Neural progenitor cell (in vitro differentiated cells): ENCODE measurements at regions not wholly inside any gene's neighbourhood (a gene's known extent, or its start where the extent isn't known, plus 50 kb on each side); places are given as distances from the start of the nearest gene placed in this dataset.

Source experiments
- DNase-seq: peaks from one replicate; pipeline ENCODE4 v3.0.0-alpha.2; 2016; ENCODE audit warnings: low spot score
- H2AFZ ChIP-seq: fragments of 200-600 bp; sonication (generic); replicated peaks from 2 replicates; pipeline ENCODE4 v1.6.1; 2016; ENCODE audit warnings: antibody characterized with exemption
- H3F3A ChIP-seq: fragments of 200-600 bp; sonication (generic); 2 replicates; pipeline ENCODE4 v1.6.1; 2016; ENCODE audit warnings: antibody characterized with exemption, low read depth
- H3K27ac ChIP-seq: fragments of 200-600 bp; sonication (generic); 2 replicates; pipeline ENCODE4 v1.5.1; 2016; ENCODE audit warnings: mild to moderate bottlenecking
- H3K27me3 ChIP-seq: fragments of 200-600 bp; sonication (generic); 2 replicates; pipeline ENCODE4 v1.6.1; 2016; ENCODE audit warnings: mild to moderate bottlenecking, moderate library complexity
- H3K36me3 ChIP-seq: fragments of 200-600 bp; sonication (generic); 2 replicates; pipeline ENCODE4 v1.5.1; 2016
- H3K4me1 ChIP-seq: fragments of 200-600 bp; sonication (generic); 2 replicates; pipeline ENCODE4 v1.6.1; 2016; ENCODE audit warnings: mixed run types
- H3K4me2 ChIP-seq: fragments of 200-600 bp; sonication (generic); 2 replicates; pipeline ENCODE4 v1.6.1; 2016
- H3K4me3 ChIP-seq: fragments of 200-600 bp; sonication (generic); 2 replicates; pipeline ENCODE4 v1.5.1; 2016
- H3K79me2 ChIP-seq: fragments of 200-600 bp; sonication (generic); 2 replicates; pipeline ENCODE4 v1.6.1; 2016; ENCODE audit warnings: low read depth
- H3K9ac ChIP-seq: fragments of 200-600 bp; sonication (generic); 2 replicates; pipeline ENCODE4 v1.6.1; 2016
- H3K9me3 ChIP-seq: fragments of 200-600 bp; sonication (generic); 2 replicates; pipeline ENCODE4 v1.5.1; 2016; ENCODE audit warnings: low read depth
- H4K20me1 ChIP-seq: fragments of 200-600 bp; sonication (generic); 2 replicates; pipeline ENCODE4 v1.6.1; 2016; ENCODE audit warnings: low read depth
- H3K27ac Mint-ChIP-seq: 3 replicates; pipeline ENCODE4 v1.8.0; 2021; ENCODE audit warnings: mixed read lengths
- H3K27me3 Mint-ChIP-seq: 2 replicates; pipeline ENCODE4 v1.8.0; 2022; ENCODE audit warnings: low read depth, mild to moderate bottlenecking, inconsistent platforms, moderate library complexity, mixed read lengths; ENCODE audit not compliant: insufficient read depth
- H3K36me3 Mint-ChIP-seq: 3 replicates; pipeline ENCODE4 v1.8.0; 2021; ENCODE audit warnings: mixed read lengths
- H3K4me1 Mint-ChIP-seq: 3 replicates; pipeline ENCODE4 v1.8.0; 2021; ENCODE audit warnings: mixed read lengths
- H3K4me3 Mint-ChIP-seq: 3 replicates; pipeline ENCODE4 v1.8.0; 2021; ENCODE audit warnings: mild to moderate bottlenecking, moderate library complexity, mixed read lengths
- H3K9me3 Mint-ChIP-seq: 3 replicates; pipeline ENCODE4 v1.8.0; 2020; ENCODE audit warnings: mixed read lengths
- EZH2 ChIP-seq: fragments of 200-600 bp; sonication (generic); IDR thresholded peaks from 2 replicates; pipeline ENCODE4 v1.6.1; 2017; ENCODE audit warnings: antibody characterized with exemption, mild to moderate bottlenecking, moderate library complexity
- EZH2phosphoT487 ChIP-seq: fragments of 200-600 bp; sonication (generic); IDR thresholded peaks from 2 replicates; pipeline ENCODE4 v1.6.1; 2017; ENCODE audit warnings: antibody characterized with exemption
- TF ChIP-seq, protein P1 (sequence below): fragments of 200-600 bp; sonication (generic); IDR thresholded peaks from 2 replicates; pipeline ENCODE4 v1.5.1; 2017; ENCODE audit warnings: antibody characterized with exemption, mild to moderate bottlenecking

DNA sequence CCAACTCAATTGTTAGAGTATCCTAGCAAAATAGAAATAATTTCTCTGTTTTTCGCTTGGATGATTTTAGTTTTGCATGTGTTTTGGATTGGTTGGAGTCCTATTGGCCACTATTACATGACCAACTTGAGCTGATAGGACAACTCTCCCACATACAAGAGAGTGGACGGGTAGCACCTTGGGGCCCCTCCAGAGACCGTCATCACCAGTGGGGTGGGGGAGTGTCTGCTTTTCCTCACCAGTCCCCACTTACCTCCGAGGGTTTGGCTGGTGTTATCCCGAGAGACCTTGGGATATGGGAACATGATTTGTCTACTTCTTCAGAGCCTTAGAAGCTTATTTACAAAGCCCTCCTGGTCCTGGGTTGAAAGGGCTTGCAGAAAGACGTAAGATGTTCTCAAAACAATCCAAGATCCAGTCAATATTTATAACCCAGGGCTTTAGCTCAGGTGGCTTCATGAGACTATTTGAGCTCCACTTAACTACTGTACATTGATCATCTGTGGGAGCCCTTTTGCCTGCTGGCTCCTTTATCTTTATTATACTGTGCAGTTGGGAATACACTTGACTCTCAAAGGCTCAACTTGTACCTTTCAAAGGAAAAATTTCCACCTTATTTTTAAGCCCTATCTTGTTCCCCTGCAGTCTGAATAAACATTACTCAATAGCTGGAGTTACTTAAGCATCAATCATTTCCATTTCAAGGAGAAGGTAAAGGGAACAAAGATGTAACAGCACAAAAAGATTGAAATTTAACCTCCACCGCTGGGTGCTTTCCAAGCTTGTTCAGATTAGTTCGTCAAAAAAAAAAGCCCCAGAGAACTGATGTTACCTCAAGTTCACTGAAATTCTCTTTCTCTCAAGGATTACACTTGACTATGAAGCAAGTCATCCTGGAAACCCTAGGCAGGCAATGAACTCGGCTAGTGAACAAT, 119.7 kb downstream of the WDR11 start:
- H3F3A ChIP-seq: no peaks in the 10 kb centered on the region
- no peak overlapping the region for H3K4me3 Mint-ChIP-seq
- H3K27ac Mint-ChIP-seq: no peak overlapping the region
- H3K27ac ChIP-seq: no peak overlapping the region
- H3K27me3 ChIP-seq: no peaks in the 10 kb centered on the region
- TF ChIP-seq, protein P1, sequence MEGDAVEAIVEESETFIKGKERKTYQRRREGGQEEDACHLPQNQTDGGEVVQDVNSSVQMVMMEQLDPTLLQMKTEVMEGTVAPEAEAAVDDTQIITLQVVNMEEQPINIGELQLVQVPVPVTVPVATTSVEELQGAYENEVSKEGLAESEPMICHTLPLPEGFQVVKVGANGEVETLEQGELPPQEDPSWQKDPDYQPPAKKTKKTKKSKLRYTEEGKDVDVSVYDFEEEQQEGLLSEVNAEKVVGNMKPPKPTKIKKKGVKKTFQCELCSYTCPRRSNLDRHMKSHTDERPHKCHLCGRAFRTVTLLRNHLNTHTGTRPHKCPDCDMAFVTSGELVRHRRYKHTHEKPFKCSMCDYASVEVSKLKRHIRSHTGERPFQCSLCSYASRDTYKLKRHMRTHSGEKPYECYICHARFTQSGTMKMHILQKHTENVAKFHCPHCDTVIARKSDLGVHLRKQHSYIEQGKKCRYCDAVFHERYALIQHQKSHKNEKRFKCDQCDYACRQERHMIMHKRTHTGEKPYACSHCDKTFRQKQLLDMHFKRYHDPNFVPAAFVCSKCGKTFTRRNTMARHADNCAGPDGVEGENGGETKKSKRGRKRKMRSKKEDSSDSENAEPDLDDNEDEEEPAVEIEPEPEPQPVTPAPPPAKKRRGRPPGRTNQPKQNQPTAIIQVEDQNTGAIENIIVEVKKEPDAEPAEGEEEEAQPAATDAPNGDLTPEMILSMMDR: no peak
- no peak for TF ChIP-seq EZH2phosphoT487
- TF ChIP-seq EZH2: no peak
- H2AFZ ChIP-seq: no peak overlapping the region
- no peak overlapping the region for H3K9ac ChIP-seq
- peaks cover 14% of the 10 kb centered on the region for H3K27me3 Mint-ChIP-seq
- H3K4me3 ChIP-seq: no peak overlapping the region
- no peaks in the 10 kb centered on the region for H4K20me1 ChIP-seq
- H3K36me3 Mint-ChIP-seq: peaks cover under 1% of the 10 kb centered on the region
- no peaks in the 10 kb centered on the region for H3K36me3 ChIP-seq
- peaks cover 13% of the 10 kb centered on the region for H3K4me1 Mint-ChIP-seq
- no peak overlapping the region for H3K4me2 ChIP-seq
- no peaks in the 10 kb centered on the region for H3K9me3 ChIP-seq
- peaks cover 22% of the 10 kb centered on the region for H3K9me3 Mint-ChIP-seq
- H3K79me2 ChIP-seq: no peaks in the 10 kb centered on the region
- H3K4me1 ChIP-seq: no peaks in the 10 kb centered on the region
- no peak for DNase-seq

DNA sequence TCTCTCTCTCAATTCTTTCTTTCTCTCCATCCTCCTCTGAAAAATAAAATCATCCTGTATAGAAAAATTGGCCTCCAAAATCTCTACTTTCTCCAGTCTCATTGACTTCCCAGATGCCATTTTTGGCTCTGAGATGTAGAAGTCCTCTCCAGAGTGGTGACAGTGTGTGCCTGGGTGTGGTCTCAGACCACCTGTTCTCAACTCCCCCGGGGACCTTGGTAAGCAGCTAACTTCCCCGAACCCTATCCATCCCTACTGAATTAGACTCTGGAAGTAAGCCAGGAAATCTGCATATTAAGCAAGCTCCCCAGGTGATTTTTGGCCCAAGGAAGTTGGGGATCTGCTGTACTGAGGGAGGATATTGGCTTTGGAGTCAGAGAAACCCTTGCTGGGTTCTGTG, 120.5 kb downstream of the WDR11 start:
- no peaks in the 10 kb centered on the region for H3K36me3 ChIP-seq
- Mint-ChIP-seq H3K27me3 (peaks cover 15% of the 10 kb centered on the region), H3K36me3 (peaks cover 2% of the 10 kb centered on the region), H3K27ac (no peak overlapping the region), H3K4me3 (no peak overlapping the region), H3K4me1 (peaks cover 5% of the 10 kb centered on the region), H3K9me3 (peaks cover 26% of the 10 kb centered on the region)
- no peaks in the 10 kb centered on the region for H4K20me1 ChIP-seq
- H3K27ac ChIP-seq: no peak overlapping the region
- H3K79me2 ChIP-seq: no peaks in the 10 kb centered on the region
- TF ChIP-seq EZH2 (no peak), EZH2phosphoT487 (no peak)
- TF ChIP-seq, protein P1: no peak
- no peak overlapping the region for H2AFZ ChIP-seq
- no peaks in the 10 kb centered on the region for H3K27me3 ChIP-seq
- no peaks in the 10 kb centered on the region for H3F3A ChIP-seq
- H3K9me3 ChIP-seq: no peaks in the 10 kb centered on the region
- H3K9ac ChIP-seq: no peak overlapping the region
- H3K4me3 ChIP-seq: no peak overlapping the region
- H3K4me2 ChIP-seq: no peak overlapping the region
- no peaks in the 10 kb centered on the region for H3K4me1 ChIP-seq
- no peak for DNase-seq

DNA sequence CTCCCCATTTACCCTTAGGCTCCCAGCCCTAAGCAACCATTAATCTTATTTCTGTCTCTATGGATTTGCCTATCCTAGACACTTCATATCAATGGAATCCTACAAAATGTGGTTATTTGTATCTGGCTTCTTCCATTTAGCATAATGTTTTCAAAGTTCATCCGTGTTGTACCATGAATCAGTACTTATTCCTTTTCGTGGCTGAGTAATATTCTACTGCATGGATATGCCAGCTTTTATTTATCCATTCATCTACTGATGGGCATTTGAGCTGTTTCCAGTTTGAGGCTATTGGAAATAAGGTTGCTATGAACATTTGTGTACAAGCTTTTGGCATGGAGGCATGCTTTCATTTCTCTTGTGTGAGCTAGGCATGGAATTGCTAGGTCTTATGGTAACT, 121.1 kb downstream of the WDR11 start:
- H3K79me2 ChIP-seq: no peaks in the 10 kb centered on the region
- Mint-ChIP-seq H3K4me1 (no peaks in the 10 kb centered on the region), H3K4me3 (no peak overlapping the region), H3K27ac (no peak overlapping the region), H3K27me3 (peaks cover 9% of the 10 kb centered on the region), H3K9me3 (peaks cover 26% of the 10 kb centered on the region), H3K36me3 (peaks cover 2% of the 10 kb centered on the region)
- no peak overlapping the region for H3K4me2 ChIP-seq
- H3K9ac ChIP-seq: no peak overlapping the region
- H3K4me3 ChIP-seq: no peak overlapping the region
- peaks cover under 1% of the 10 kb centered on the region for H3K27me3 ChIP-seq
- H3K9me3 ChIP-seq: no peaks in the 10 kb centered on the region
- H3K27ac ChIP-seq: no peak overlapping the region
- H3K4me1 ChIP-seq: no peaks in the 10 kb centered on the region
- no peaks in the 10 kb centered on the region for H4K20me1 ChIP-seq
- no peak for DNase-seq
- no peaks in the 10 kb centered on the region for H3F3A ChIP-seq
- no peaks in the 10 kb centered on the region for H3K36me3 ChIP-seq
- TF ChIP-seq, protein P1: no peak
- no peak for TF ChIP-seq EZH2
- TF ChIP-seq EZH2phosphoT487: no peak
- H2AFZ ChIP-seq: no peak overlapping the region
